Anterior cingulate cortex (tissue), 58 donors: ENCODE measurements at regions not wholly inside any gene's neighbourhood (a gene's known extent, or its start where the extent isn't known, plus 50 kb on each side); places are given as distances from the start of the nearest gene placed in this dataset.
"Not testable (repeated sequence)": the region's sequence is repeated elsewhere in the genome, so short reads cannot be mapped to it uniquely, and the experiment has no call there.

Experiments used
- DNase-seq, 58 donors: peaks; one replicate each; lab custom pipeline; 2025; lab: John Stamatoyannopoulos, UW

DNA sequence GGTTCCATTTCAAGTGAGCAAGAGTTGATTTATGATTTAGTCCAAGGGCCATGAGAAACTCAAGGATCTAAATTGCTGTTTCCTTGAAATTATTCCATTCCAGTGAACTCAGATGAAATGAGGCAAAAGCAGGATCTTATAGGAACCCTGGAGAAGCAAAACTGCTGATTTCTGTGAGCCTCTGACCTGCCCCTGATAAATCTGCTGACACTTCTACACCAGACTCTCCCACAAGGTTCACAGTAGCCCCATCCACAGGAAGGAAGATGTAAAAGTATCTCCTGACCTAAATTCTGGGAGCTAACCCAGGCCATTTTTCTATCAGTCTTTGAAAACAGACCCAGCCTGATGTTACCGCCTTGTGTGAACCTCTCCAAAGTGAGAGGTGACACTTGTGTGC is 987.6 kb upstream of the AUTS2 start:
- no peak for DNase-seq

- no peak for DNase-seq
Measured at GRCh38 chr7:68613405-68613804, 984.9 kb upstream of the AUTS2 start.

- DNase-seq, result no peak
Measured at GRCh38 chr7:68613897-68614296, 984.4 kb upstream of the AUTS2 start.

GRCh38 chr7:68619526-68619925 is 978.7 kb upstream of the AUTS2 start:
- DNase-seq, result peak in 1 of 58 donors; percentile 4

- DNase-seq, result no peak
Measured at GRCh38 chr7:68622500-68622899, 975.8 kb upstream of the AUTS2 start.

GRCh38 chr7:68623030-68623429 is 975.2 kb upstream of the AUTS2 start:
- no peak for DNase-seq

DNA sequence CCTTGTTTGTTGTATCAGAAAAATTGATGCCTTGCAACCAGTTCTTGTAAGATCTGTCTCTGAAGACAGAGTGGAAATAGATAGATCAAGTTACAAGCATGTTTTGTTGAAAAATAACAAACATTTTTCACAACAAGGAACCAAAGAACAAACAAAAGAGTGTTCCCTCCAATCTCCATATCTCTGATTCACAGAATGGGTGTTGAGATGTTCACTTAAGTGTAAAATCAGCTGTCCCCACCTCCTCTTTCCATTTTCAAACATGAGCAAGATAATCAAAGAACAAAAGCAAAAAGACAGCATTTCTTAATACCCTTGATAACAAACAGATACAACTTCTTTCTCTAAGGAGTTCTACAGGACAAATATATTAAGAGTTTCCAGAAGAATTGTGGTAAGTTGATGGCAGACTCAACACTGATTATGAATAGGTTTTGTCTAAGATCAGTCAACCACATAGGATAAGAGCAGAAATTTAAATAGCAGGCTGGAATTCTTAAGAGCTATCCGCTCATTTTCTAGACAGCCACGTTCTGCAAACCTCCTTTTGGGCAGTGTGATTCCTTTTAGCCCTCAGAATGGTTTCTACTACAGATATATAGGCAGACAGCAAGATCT is 970.9 kb upstream of the AUTS2 start:
- DNase-seq, result no peak

GRCh38 chr7:68630914-68631313 is 967.4 kb upstream of the AUTS2 start:
- not testable (repeated sequence) for DNase-seq

- DNase-seq, result no peak
Measured at GRCh38 chr7:68640103-68640502, 958.2 kb upstream of the AUTS2 start.

GRCh38 chr7:68642727-68643126 is 955.5 kb upstream of the AUTS2 start:
- DNase-seq, result no peak

- DNase-seq, result no peak
Measured at GRCh38 chr7:68663392-68663791, 934.9 kb upstream of the AUTS2 start.

- no peak for DNase-seq
Measured at GRCh38 chr7:68671046-68671445, 927.2 kb upstream of the AUTS2 start.

DNA sequence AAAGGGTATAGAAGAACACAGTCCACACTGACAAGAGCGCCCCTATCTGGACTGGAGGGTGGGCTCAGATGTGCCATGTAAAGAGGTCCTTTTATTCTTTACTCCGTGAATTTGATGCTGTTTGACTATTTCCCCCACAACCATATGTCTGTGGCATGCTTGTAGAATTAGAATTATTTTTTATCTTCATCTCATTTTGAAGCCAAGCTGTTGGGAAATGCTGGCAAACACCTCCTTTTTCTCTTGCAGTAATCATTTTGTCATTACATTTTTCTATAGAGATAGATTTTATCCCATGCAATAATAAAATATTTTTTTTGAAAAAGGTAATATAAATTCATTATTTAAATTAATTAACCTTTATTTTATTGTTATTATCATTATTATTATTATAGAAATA is 926.6 kb upstream of the AUTS2 start:
- DNase-seq, result no peak

GRCh38 chr7:68674826-68675225 is 923.4 kb upstream of the AUTS2 start:
- peak in 2 of 58 donors; percentile 7 to 13 for DNase-seq

- peak in 50 of 58 donors; percentile 6 to 90 (median 58) for DNase-seq
Measured at GRCh38 chr7:68676813-68677535, 921.3 kb upstream of the AUTS2 start.

GRCh38 chr7:68678196-68678595 is 920.1 kb upstream of the AUTS2 start:
- DNase-seq, result no peak

GRCh38 chr7:68679459-68680234 is 918.6 kb upstream of the AUTS2 start:
- peak in 17 of 58 donors; percentile 0 to 33 (median 9) for DNase-seq

- no peak for DNase-seq
Measured at GRCh38 chr7:68680235-68680872, 917.9 kb upstream of the AUTS2 start.

GRCh38 chr7:68682910-68683309 is 915.4 kb upstream of the AUTS2 start:
- no peak for DNase-seq

DNA sequence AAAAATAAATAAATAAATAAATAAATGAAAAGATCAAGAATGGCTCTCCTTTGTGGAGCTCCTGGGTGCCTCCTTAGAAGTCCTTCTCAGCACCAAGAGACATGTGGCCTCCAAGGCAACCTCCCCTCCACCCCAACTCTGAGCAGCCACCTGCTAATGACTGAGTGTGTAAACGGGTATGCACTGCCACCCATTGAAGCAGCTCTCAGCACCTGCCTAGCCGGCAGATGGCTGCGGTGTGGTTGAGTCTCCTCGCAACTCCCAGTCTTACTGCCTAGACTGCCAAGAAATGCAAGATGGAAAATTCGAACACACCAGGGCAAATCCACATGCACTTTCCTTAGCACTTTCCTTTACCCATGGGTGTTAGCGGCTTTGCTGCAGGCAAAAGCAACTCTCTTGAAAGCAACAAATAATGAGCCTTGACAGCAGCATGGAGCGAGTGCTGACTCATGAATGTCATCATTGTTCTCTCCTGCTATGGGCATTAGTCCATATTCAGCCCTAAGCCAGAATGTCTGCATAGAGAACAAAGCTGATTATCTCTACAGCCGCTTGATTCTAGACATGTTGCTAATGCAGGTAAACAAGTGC is 913.9 kb upstream of the AUTS2 start:
- DNase-seq, result peak in 42 of 58 donors; percentile 3 to 82 (median 40)

DNA sequence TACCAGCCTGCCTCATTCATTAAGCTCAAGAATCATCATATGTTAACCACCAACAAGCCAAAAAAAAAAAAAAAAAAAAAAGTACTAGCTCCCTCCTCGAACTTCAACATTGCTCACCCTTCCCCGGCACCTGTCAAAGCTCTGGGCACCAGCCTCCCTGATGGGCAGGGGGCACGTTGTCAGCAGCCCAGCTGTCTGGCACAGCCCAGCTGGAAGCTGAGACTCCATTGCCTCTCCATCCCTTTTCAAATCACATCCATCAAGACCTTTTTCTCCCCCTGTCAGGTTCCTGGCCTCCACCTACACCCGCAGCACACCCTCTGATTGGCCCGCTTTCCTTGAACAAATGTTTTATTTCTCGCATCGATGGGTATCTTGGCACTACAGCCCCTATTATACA is 913.3 kb upstream of the AUTS2 start:
- peak in 2 of 58 donors; percentile 23 to 44 for DNase-seq
